Endothelial cell of hepatic sinusoid (primary cell): ENCODE measurements at regions not wholly inside any gene's neighbourhood (a gene's known extent, or its start where the extent isn't known, plus 50 kb on each side); places are given as distances from the start of the nearest gene placed in this dataset.

Experiments
- in situ Hi-C: cut with HindIII; loops from 2 replicates; pipeline ENCODE4 v1.10.0; 2017; ENCODE audit warnings: low sequenced_read_pairs

- in situ Hi-C loops = no loop called here
Observed at GRCh38 chr19:31908496-31909225, 436.7 kb upstream of the ZNF507 start.

DNA sequence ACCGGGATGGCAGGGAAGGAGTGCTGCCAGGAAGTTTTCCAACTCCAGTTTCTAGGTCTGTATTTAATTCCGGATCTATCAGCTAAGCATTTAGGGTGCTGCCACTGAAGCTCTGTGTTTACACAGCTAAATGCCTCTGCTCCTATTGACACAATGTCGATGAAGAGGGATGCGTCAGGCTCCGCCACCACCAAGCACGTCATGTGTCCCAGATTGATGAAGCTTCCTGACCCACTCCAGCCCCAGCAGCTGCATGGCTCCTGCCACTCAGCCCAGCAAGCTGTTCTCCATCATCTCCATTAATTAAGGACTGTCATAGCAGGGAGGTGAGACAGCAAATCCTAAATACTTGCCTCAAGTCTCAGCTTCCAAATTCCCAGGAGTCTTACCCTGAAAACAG is 435.2 kb upstream of the ZNF507 start:
- in situ Hi-C loops = no loop called here

DNA sequence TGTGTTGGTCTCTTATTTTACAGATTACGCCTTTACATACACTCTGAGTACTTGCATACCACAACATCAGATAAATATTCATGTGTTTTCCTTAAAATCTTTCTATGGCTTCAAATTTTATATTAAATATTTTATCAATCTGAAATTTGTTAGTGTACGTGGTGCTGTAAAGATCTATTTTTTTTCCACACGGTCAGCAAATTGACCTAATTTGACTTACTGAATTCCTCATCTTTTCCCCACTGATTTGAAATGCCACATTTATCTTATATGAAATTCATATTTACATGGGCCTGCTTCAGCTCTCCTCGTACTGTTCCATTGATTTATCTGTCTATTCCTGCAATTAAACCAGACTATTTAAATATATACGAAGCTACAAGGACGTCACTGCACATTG is 433.8 kb upstream of the ZNF507 start:
- in situ Hi-C loops = no loop called here

DNA sequence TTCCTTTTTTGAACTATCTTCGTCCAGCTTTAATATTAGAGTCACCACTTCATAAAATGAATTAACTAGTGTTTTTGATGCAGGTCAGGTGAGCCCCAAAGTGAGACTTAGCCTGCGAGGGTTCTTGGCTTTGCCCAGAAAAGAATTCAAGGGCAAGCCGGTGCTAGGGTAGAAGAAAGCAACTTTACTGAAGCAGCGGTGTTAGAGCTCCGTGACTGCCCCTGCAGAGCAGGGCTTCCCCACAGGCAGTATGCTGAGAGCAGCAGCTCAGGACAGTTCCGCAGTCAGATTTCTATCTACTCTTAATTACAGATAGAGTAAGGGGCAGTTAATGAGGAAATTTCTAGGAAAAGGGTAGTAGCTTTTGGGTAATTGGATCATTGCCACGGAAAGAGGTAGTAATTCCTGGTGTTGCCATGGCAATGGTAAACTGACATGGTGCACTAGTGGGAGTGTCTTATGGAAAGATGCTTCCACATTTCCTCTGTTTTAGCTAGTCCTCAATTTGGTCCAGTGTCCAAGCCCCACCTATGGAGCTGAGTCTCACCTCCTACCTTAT is 432.2 kb upstream of the ZNF507 start:
- in situ Hi-C loops = no loop called here

DNA sequence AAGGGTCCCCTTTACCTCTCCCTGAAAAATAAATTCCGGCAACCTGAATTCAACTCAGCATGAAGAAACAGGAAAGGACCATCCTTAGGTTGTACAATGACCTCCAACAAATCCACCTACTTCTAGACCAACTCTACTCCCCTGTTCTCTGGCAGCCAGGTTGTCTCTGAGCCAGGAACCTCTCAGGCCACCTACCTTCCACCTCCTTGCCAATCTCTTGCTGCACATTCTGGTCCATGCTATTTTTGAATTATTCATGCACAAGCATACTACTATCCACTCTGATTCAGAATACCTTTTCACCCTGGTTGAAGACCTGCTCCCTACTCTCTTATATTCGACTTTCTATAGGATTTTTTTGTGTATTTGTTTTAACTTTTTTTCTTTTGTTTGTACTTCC is 415.0 kb upstream of the ZNF507 start:
- in situ Hi-C loops = no loop called here

- in situ Hi-C loops = no loop called here
Observed at GRCh38 chr19:31937983-31938382, 407.4 kb upstream of the ZNF507 start.

DNA sequence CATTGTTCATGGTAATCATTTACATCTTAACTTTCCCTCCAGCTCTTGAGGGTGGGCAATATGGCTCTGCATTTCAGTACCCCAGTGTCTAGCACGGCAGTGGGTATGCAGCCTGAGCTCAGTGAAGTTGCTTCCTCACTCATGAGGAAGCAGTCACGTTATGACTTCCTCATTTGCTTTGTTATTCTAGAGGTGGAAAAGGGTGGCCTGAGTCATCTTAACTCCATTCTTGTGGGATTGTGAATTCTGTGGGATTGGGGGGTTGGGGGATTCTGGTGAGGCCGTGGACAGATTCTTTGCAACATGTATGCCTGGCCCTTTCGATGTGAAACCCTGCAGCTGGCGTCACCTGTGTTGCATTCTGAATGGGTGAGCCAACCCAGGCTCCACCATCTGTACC is 406.7 kb upstream of the ZNF507 start:
- in situ Hi-C loops = no loop called here

- in situ Hi-C loops = no loop called here
Observed at GRCh38 chr19:31940396-31940795, 405.0 kb upstream of the ZNF507 start.

- in situ Hi-C loops = no loop called here
Observed at GRCh38 chr19:31943191-31943661, 402.2 kb upstream of the ZNF507 start.

DNA sequence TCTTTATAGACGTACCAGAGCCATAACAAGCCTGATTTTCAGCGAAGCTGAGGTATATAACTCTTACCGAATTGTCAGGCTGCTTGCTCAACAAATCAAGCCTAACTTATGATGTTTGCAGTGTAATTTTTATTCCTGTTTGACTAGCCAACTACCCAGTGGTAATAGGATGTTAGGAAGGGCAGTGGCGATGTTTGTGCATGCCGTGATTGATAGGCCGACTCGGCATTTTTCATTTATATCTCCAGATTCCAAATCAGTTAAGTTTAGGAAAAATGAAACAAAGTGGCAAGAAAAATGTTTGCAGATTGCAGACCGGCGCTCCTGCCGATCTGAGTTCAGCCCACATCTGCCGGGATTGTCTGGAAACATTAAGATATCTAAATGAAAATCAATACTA is 401.6 kb upstream of the ZNF507 start:
- in situ Hi-C loops = no loop called here

GRCh38 chr19:31944326-31944725 is 401.1 kb upstream of the ZNF507 start:
- in situ Hi-C loops = no loop called here

GRCh38 chr19:31946491-31946890 is 398.9 kb upstream of the ZNF507 start:
- in situ Hi-C loops = no loop called here

DNA sequence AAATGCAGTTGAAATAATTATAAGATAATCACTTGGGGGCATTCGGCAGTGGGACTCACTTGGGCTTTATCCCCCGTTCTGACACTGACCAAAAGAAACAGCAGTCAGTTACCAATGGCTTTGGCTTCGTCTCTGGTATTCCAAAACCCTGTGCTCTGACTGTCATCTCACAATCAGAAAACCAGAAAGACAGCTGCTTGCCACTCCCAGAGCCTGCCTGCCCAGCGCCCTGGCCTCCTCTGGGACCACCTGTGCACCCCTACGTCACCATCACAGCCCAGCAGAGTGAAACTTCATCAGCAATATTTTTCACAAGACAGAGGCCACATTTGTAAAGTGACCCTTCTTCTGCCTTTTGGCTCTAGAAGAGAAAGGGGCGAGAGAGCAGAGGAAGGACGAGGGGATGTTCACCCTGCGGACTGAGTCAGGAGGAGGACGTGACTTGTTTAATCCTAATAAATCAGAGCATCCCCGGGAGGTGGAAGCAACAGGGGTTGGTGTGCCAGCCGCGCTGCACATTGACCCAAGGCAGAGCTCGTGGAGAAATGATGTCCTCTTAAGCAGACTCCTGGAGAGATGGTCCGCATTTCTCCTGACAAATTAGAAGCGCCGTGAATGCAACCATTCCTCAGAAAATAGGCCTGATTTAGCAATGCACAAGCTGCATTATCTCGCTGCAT is 397.8 kb upstream of the ZNF507 start:
- in situ Hi-C loops = no loop called here

- in situ Hi-C loops = no loop called here
Observed at GRCh38 chr19:31952693-31953092, 392.7 kb upstream of the ZNF507 start.

DNA sequence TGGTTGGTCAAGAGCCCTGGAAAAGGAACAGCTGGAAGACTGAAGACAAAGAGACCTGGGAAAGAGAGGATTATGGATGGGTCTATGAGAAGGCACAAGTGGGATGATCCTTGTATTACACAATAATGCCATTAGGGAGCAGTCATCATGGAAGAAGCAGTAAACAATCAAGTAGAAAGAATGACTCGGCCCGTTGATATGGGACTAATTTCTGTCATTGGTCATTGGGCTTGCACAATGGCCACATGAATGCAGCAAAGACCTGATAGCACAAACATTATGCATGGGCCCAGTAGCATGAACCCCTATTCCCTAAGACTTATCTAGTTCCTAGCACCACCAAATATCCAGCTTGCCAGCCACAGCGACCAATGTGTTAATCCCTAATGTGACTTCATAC is 390.3 kb upstream of the ZNF507 start:
- in situ Hi-C loops = no loop called here

DNA sequence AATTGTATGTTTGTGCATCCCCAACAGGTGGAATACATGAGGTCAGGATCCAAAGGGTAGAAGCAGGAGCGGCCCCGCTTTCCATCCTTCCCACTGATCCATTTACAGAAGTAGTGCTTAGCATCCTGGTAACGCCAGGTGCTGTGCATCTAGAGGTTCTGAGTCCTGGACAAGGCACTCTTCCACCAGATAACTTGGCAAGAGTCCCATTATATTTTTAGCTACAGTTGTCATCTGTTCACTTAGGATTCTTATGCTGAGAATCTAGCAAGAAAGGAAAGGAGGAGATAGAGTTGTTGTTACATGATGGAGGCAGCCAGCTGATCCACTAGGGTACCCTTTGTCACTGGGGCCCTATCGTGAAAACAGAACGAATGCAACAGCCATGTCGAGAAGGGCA is 389.5 kb upstream of the ZNF507 start:
- in situ Hi-C loops = no loop called here

DNA sequence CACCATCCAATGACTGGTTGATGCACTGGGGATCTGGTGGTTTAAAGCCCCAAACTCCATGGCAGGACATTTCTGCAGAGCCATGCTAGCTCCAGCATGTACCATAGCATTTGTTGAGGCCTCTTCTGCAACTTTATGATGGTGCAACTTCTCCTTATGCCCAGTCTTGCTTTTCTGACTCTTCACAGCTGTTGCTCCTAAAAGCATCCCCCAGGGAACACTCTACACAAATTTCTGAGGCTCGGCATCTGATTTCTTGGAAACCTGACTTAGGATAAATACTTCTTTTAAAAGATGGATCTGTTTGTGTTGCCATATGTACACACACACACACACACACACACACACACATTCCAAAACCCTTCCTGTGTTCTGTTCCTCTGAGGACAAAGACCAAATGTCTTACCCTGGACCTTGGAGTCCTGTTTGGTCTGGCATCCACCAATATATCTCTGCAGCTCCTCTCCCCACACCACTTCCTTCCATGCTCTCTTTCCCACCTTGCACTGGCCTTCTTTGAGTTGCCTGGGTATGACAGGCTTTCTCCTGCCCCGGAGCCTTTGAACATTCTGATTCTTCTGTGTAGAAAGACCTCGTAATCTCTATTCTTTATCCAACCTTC is 388.5 kb upstream of the ZNF507 start:
- in situ Hi-C loops = no loop called here

- in situ Hi-C loops = no loop called here
Observed at GRCh38 chr19:31957711-31958110, 387.7 kb upstream of the ZNF507 start.

DNA sequence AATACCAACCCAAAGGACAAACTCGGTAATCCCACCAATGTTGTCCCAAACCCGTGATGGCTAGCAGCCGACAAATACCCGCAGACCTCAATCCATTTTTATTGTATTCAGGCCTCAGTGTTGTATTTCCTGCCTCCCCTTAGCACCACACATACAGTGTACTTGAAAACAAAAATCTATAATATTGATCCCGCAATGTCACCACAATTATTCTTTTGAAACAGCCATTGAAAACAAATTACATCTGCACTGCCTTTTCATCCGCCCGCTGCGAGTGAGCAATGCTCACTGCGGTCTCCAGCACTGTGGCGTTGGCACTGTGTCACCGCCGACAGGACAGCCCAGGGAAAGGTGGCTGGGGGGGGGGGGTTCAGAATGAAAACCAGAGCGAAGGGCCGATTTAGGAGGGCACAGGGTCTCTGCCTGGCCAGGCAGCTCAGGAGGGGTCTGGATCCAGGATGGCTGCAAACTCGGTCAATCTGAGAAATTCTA is 385.8 kb upstream of the ZNF507 start:
- in situ Hi-C loops = no loop called here

DNA sequence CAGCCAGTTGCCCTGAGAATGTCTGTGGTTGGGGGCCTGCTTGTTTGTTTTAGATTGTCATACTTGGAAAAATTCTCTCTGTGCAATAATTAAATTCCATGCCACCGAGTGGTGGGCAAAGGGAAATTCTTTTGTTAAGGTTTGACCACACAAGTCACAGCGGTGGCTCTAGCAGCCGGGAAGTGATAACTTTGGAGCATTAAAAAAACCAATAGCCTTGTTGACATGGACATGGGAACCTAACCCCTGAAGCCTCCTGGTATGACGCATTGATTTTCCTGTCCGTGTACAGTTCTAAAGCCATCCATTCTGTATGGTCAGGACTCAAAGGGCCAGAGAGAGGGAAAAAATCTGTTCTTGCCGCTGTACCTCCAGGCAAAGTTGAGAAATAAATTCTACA is 384.9 kb upstream of the ZNF507 start:
- in situ Hi-C loops = no loop called here

DNA sequence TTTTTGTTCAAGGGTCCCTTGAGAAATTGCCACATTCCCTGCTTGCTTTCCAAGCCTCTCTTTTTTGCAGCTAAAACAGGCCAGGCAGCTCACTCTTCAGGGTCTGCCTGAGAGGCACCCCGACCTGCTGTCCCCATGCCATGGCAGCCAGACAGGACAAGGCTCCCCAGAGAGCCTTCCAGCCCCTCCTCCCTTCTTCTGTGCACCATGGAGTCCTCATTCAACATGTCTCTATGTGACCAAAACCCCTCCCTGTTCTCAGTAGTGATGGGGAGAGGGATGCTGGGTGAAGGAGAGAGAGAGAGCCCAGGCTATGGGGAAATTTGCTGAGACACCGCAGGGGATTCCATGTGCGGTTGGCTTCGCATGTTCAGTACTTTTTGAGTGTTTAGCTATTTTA is 384.2 kb upstream of the ZNF507 start:
- in situ Hi-C loops = no loop called here

DNA sequence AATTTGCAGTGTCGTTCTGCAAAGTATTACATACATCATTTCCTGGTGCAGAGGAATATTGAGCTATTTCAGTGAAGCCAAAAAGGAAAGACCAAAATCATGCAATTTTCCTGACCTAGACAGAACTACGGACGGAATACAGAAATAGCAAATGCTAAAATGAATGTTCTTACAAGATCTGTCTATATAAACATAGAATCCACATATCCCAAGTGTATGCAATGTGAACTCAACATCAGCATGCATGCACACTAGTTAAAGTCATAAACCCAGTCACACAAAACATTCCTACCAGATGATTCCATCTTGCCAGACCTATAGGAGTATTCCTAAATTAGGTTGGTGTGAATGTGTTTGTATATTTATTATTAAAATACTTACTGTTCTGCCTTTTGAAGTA is 383.7 kb upstream of the ZNF507 start:
- in situ Hi-C loops = no loop called here
